ENCODE measurements at regions not wholly inside any gene's neighbourhood (a gene's known extent, or its start where the extent isn't known, plus 50 kb on each side); places are given as distances from the start of the nearest gene placed in this dataset.

- Histone ChIP-seq H3K27ac (no peak overlapping the region), H3K4me3 (no peak overlapping the region), H3K9me3 (peaks cover 0 to 3% (median 0%) of the 10 kb centered on the region in 4 donors), H3K36me3 (no peaks in the 10 kb centered on the region), H3K27me3 (no peaks in the 10 kb centered on the region), H3K4me1 (no peaks in the 10 kb centered on the region)
- intact Hi-C loops (cut with DNase I) = no loop called here
- 74 to 76% methylated on average over 2 of the region's 2 CpGs for WGBS, 2 donors
- DNase-seq = no peak
- TF ChIP-seq EP300 (IDR thresholded peaks at IDR 0.05) (no peak), CTCF (IDR thresholded peaks at IDR 0.05) (no peak), POLR2A (IDR thresholded peaks at IDR 0.05) (no peak), POLR2AphosphoS5 (IDR thresholded peaks at IDR 0.05) (no peak)
Measured at GRCh38 chr5:108588323-108588722, 159.4 kb upstream of the FER start.

GRCh38 chr5:108587821-108588220, 159.9 kb upstream of the FER start:
- Histone ChIP-seq H3K4me1 (no peaks in the 10 kb centered on the region), H3K27me3 (no peaks in the 10 kb centered on the region), H3K36me3 (no peaks in the 10 kb centered on the region), H3K4me3 (no peak overlapping the region), H3K27ac (no peak overlapping the region), H3K9me3 (peaks cover 0 to 3% (median 0%) of the 10 kb centered on the region in 4 donors)
- intact Hi-C loops (cut with DNase I) = no loop called here
- TF ChIP-seq POLR2A (IDR thresholded peaks at IDR 0.05) = no peak
- TF ChIP-seq CTCF (IDR thresholded peaks at IDR 0.05) = no peak
- no peak for TF ChIP-seq POLR2AphosphoS5 (IDR thresholded peaks at IDR 0.05)
- no peak for TF ChIP-seq EP300 (IDR thresholded peaks at IDR 0.05)
- DNase-seq = no peak

GRCh38 chr5:108581026-108581425, 166.7 kb upstream of the FER start:
- H3K4me3 ChIP-seq = no peak overlapping the region
- DNase-seq = no peak
- no peaks in the 10 kb centered on the region for H3K9me3 ChIP-seq
- TF ChIP-seq POLR2AphosphoS5 (IDR thresholded peaks at IDR 0.05) (no peak), POLR2A (IDR thresholded peaks at IDR 0.05) (no peak), CTCF (IDR thresholded peaks at IDR 0.05) (no peak), EP300 (IDR thresholded peaks at IDR 0.05) (no peak)
- no peaks in the 10 kb centered on the region for H3K27me3 ChIP-seq
- no peak overlapping the region for H3K27ac ChIP-seq
- no peaks in the 10 kb centered on the region for H3K36me3 ChIP-seq
- no peaks in the 10 kb centered on the region for H3K4me1 ChIP-seq
- intact Hi-C loops (cut with DNase I) = no loop called here

DNA sequence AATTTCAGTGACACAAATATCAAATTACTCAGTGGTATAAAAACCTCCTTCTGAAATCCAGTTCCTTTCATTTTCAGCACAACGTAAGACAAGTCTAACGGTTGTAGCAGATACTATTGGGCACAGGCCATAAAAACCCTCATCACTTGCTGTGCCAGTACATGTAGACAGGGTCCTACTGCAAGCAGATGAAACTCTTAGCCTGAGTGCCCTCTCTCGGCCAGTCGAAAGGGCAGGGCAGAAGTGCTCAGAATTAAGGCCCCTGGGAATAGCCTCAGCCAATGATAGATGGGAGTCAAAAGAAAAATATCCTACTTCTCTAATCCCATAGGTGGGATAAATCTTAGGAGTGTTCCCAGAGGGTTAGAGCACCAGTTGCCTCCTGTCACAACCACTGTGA, 168.5 kb upstream of the FER start:
- 67 to 74% methylated on average over 4 of the region's 4 CpGs for WGBS, 2 donors

More for the DNA sequence above, 168.5 kb upstream of the FER start:
- no peak for TF ChIP-seq EP300 (IDR thresholded peaks at IDR 0.05)
- TF ChIP-seq POLR2A (IDR thresholded peaks at IDR 0.05) = no peak
- no peak for TF ChIP-seq CTCF (IDR thresholded peaks at IDR 0.05)
- TF ChIP-seq POLR2AphosphoS5 (IDR thresholded peaks at IDR 0.05) = no peak
- H3K4me1 ChIP-seq = no peaks in the 10 kb centered on the region
- intact Hi-C loops (cut with DNase I) = no loop called here
- no peak overlapping the region for H3K27ac ChIP-seq
- no peaks in the 10 kb centered on the region for H3K36me3 ChIP-seq
- H3K27me3 ChIP-seq = no peaks in the 10 kb centered on the region
- no peak overlapping the region for H3K4me3 ChIP-seq
- DNase-seq = no peak
- H3K9me3 ChIP-seq = no peaks in the 10 kb centered on the region
